Peyer's patch (tissue), 4 donors: ENCODE measurements at regions not wholly inside any gene's neighbourhood (a gene's known extent, or its start where the extent isn't known, plus 50 kb on each side); places are given as distances from the start of the nearest gene placed in this dataset.

Source experiments
- DNase-seq, 3 donors: peaks; one replicate each; pipeline ENCODE4 v3.0.0-alpha.2; 2017 to 2019
- H3K27ac ChIP-seq, 4 donors: fragments of 200-600 bp; sonication (generic); one replicate each; pipeline ENCODE4 v1.5.1; 2016 to 2019
- H3K27me3 ChIP-seq, 2 donors: fragments of 200-600 bp; sonication (generic); one replicate each; pipeline ENCODE4 v1.5.1; 2019
- H3K36me3 ChIP-seq, 3 donors: fragments of 200-600 bp; sonication (generic); one replicate each; pipeline ENCODE4 v1.5.1; 2016 to 2019
- H3K4me1 ChIP-seq, 4 donors: fragments of 200-600 bp; sonication (generic); one replicate each; pipeline ENCODE4 v1.5.1; 2016 to 2019
- H3K4me3 ChIP-seq, 4 donors: fragments of 200-600 bp; sonication (generic); 1 replicate in 3 of 4; 2 replicates in 1 of 4; pipeline ENCODE4 v1.5.1; 2016 to 2019; ENCODE audit warnings: mild to moderate bottlenecking in 1 of 4
- H3K9me3 ChIP-seq, 4 donors: fragments of 200-600 bp; sonication (generic); one replicate each; pipeline ENCODE4 v1.5.1; 2016 to 2019; ENCODE audit warnings: mild to moderate bottlenecking in 1 of 4
- CTCF ChIP-seq, 6 experiments: fragments of 450-650 bp in 4 of 6; fragments of 200-600 bp in 2 of 6; sonication (generic) in 1 of 6; IDR thresholded peaks; one replicate each; pipeline ENCODE4 v1.5.1; 2017 to 2019; ENCODE audit warnings: antibody characterized with exemption in 6 of 6, mild to moderate bottlenecking in 3 of 6, moderate library complexity in 1 of 6
- POLR2A ChIP-seq, 2 donors: fragments of 450-650 bp; IDR thresholded peaks; one replicate each; pipeline ENCODE4 v1.5.1; 2017; ENCODE audit warnings: antibody characterized with exemption in 2 of 2, mild to moderate bottlenecking in 2 of 2, moderate library complexity in 2 of 2

- Histone ChIP-seq H3K4me3 (no peak overlapping the region), H3K27me3 (no peaks in the 10 kb centered on the region), H3K36me3 (no peaks in the 10 kb centered on the region), H3K9me3 (no peaks in the 10 kb centered on the region), H3K4me1 (no peaks in the 10 kb centered on the region), H3K27ac (no peak overlapping the region)
- no peak for DNase-seq
- no peak for TF ChIP-seq CTCF (IDR thresholded peaks at IDR 0.05)
- no peak for TF ChIP-seq POLR2A (IDR thresholded peaks at IDR 0.05)
These were observed 187.3 kb downstream of the C12orf50 start for GRCh38 chr12:87841935-87842334.

- TF ChIP-seq CTCF (IDR thresholded peaks at IDR 0.05) = no peak
- TF ChIP-seq POLR2A (IDR thresholded peaks at IDR 0.05) = no peak
- no peaks in the 10 kb centered on the region for H3K27me3 ChIP-seq
- H3K4me1 ChIP-seq = no peaks in the 10 kb centered on the region
- H3K4me3 ChIP-seq = no peak overlapping the region
- no peaks in the 10 kb centered on the region for H3K36me3 ChIP-seq
- no peaks in the 10 kb centered on the region for H3K9me3 ChIP-seq
- DNase-seq = no peak
- H3K27ac ChIP-seq = no peak overlapping the region
These were observed 193.0 kb downstream of the C12orf50 start for GRCh38 chr12:87836190-87836589.

GRCh38 chr12:87828382-87828973, 200.7 kb downstream of the C12orf50 start:
- H3K4me3 ChIP-seq = no peak overlapping the region
- no peak overlapping the region for H3K27ac ChIP-seq
- DNase-seq = no peak
- H3K27me3 ChIP-seq = no peaks in the 10 kb centered on the region
- no peaks in the 10 kb centered on the region for H3K9me3 ChIP-seq
- TF ChIP-seq POLR2A (IDR thresholded peaks at IDR 0.05) (no peak), CTCF (IDR thresholded peaks at IDR 0.05) (no peak)
- H3K36me3 ChIP-seq = no peaks in the 10 kb centered on the region
- H3K4me1 ChIP-seq = no peaks in the 10 kb centered on the region

- H3K27ac ChIP-seq = no peak overlapping the region
- TF ChIP-seq CTCF (IDR thresholded peaks at IDR 0.05) = no peak
- no peak for TF ChIP-seq POLR2A (IDR thresholded peaks at IDR 0.05)
- no peaks in the 10 kb centered on the region for H3K36me3 ChIP-seq
- no peaks in the 10 kb centered on the region for H3K4me1 ChIP-seq
- DNase-seq = no peak
- no peak overlapping the region for H3K4me3 ChIP-seq
- H3K27me3 ChIP-seq = no peaks in the 10 kb centered on the region
- no peaks in the 10 kb centered on the region for H3K9me3 ChIP-seq
These were observed 201.4 kb downstream of the C12orf50 start for GRCh38 chr12:87827638-87828264.

GRCh38 chr12:87822923-87823322, 206.3 kb downstream of the C12orf50 start:
- DNase-seq = no peak
- no peak for TF ChIP-seq CTCF (IDR thresholded peaks at IDR 0.05)
- no peak for TF ChIP-seq POLR2A (IDR thresholded peaks at IDR 0.05)
- no peaks in the 10 kb centered on the region for H3K9me3 ChIP-seq
- H3K27me3 ChIP-seq = no peaks in the 10 kb centered on the region
- H3K27ac ChIP-seq = no peak overlapping the region
- no peaks in the 10 kb centered on the region for H3K36me3 ChIP-seq
- no peak overlapping the region for H3K4me3 ChIP-seq
- H3K4me1 ChIP-seq = no peaks in the 10 kb centered on the region
